NOMO-1 (cell line): ENCODE measurements at regions not wholly inside any gene's neighbourhood (a gene's known extent, or its start where the extent isn't known, plus 50 kb on each side); places are given as distances from the start of the nearest gene placed in this dataset.
"Not testable (repeated sequence)": the region's sequence is repeated elsewhere in the genome, so short reads cannot be mapped to it uniquely, and the experiment has no call there.

Experiments
- DNase-seq, 2 experiments: peaks; one replicate each; lab custom pipeline; 2025; ENCODE audit not compliant: unreplicated experiment in 2 of 2; lab: John Stamatoyannopoulos, UW

DNA sequence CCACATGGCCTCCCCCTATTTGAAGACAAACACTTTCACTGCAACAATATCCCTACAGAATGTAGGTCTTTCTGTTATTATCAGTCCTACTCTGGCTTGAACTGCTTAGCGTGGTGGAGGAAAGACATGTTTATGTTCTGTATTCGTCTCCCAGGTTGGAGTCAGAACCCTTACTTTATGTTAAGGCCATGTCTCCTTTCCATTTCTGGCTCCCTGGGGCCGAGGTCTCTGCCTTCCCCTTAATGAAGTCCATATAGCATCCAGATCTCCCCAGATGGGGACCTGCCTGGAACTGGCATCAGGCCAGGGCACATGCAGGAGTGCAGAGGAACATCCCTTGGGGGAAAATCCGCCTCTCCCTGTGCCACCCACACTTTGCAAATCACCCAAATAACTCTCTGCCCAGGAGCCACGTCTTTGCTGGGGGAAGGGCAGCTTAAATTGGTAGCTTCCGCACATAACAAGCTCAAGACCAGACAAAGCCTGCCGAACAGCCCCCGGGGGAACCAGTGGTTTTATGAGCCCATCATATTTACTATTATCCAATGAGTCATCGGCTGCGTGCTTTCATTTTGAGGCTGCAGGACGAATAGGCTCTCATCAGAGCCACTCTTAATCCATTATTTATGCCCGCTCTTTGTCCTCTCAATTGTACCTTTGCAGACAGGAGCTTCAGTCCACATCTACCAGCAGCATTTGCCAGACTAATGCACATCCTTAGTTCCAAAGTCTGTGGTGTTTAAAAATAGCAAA, 237.0 kb downstream of the UACA start:
- peak; percentile 74 to 79 for DNase-seq

DNA sequence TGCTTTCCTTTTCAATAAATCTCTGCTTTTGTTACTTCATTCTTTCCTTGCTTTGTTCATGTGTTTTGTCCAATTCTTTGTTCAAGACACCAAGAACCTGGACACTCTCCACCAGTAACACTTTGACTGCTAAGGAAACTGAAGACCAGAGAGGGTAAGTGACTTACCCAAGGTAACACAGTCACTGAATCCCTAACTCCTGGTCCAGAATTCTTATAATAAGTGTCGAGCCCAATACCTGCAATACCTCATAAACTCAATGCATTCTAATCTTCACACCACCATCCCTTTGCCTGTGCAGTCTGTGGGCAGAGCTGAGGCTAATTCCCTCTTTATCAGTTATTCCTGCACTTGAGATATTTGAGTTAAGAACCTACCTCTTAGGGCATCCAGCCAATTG, 237.8 kb downstream of the UACA start:
- no peak for DNase-seq

DNA sequence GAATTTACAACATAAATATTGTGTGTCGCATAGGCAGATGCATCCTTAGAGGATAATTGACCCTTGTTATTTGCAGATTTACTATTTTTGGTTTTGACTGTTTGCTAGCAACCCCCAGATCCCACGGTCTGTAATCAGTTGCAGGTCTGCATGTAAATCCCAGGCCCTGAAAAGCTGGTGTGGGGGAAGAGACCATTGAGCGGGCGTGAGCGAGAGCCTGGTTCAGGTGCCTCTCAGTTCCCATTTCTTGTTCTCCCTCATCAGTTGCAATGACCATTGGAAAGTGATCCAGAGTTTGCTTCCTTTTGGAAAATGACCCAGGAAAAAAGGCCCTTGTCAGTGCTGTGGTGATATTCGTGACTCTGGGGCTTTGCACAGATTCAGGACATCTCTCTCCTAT, 238.9 kb downstream of the UACA start:
- DNase-seq: no peak

DNA sequence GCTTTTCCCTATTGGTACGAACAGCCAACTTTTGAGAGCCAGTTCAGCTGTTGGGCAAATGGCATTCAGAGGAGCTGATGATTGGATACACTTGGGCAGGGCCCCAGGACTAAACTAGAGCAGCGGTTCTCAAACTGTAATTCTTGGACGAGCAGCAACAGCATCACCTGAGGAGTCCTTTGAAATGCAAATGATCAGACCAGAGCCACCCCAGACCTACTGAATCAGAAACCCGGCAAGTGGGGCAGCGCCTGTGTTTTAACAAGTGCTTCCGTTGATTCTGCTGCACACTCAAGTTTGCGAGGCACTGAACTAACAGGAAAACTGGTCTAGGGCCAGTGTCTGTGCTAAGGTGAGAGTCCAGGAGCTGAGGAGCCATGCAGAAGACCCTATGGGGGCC, 239.7 kb downstream of the UACA start:
- no peak for DNase-seq

DNA sequence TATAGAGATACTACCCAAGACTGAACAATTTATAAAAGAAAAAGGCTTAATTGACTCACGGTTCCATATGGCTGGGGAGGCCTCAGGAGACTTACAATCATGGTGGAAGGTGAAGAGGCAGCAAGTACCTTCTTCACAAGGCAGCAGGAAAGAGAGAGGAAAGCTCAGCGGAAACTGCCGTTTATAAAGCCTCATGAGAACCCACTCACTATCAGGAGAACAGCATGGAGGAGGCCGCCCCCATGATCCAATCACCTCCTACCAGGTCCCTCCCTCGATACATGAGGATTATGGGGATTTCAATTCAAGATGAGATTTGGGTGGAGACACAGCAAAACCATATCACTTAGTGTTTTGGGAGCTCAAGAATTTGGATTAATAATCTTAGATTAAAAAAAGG, 240.2 kb downstream of the UACA start:
- no peak for DNase-seq

DNA sequence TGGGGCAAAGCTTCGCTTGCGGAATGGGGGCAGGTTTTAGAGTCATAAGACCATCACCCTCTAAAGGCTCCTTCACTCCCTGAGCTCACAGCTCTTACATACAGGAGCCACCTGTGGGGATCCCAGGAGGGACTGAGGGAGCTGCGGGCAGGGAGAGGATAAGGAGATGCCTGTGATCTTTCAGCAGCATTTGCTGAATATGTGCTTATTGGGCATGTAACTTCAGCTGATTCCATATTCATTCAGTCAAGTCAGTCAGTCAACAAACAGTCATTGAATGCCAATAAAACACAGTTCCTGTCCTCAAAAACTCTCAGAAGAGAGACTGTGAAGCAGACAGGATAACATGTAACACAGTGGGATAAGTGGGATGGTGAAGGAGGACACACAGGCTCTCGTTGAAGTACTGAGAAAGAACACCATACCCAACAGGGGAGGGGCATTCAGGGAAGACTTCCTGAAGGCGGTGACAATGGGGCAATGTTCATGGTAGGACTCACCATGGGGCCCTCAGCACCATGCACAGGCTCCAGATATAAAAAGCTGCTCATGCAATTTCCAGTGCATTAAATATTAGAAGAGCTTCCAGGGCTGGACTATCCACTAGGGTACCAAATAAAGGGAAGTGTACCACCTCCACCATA, 240.9 kb downstream of the UACA start:
- no peak for DNase-seq

DNA sequence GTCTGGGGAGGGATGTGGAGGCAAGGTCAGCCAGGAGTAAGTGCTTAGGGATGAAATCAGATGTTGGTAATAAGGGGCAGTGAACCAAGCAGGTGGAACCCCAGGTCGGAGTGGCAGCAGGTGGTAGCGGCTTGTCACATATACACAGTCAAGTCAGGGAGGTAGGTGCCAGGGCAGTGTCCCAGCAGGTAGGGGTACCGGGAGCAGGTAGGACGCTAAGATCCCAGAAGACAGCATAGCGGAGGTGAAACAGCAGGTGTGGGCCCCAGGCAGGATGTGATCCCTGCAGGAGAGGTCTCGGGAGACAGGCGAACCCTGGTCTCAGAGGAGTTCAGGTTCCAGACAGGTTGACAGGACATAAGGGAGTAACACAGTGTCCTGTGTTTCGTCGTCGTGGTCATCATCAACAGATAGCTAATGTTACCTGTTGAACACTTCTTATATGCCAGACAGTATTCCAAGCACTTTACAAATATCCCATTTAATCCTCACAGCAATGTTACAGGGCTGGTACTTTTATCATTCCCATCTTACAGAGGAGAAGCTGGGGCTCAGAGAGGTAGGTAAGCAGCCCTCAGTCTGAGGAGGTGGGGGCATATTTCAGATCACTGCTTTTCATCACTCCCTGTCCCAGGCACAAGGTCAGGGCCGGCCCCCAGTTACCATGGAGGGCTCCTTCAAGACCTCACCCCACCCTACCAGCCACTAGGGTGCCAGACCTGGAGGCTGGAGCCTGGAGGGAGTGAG, 241.6 kb downstream of the UACA start:
- no peak for DNase-seq

DNA sequence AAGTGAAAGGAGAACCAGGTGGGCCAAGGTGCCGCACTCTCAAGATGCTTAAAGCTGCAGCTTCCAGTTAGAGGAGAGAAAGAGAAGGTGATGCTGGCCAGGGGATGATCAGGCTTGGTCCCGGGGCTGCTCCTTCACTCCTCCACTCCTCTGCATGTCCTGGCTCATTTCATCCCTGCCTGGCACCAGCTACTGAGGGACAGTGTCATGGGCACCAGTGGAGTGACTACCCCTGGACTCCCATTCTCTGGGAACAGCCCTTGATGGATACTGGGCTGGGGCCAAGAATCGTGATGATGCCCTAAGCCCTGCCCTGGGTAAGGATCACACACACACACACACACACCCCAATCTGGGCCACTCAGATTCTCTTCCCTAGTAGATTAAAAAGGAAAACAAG, 243.7 kb downstream of the UACA start:
- no peak for DNase-seq

DNA sequence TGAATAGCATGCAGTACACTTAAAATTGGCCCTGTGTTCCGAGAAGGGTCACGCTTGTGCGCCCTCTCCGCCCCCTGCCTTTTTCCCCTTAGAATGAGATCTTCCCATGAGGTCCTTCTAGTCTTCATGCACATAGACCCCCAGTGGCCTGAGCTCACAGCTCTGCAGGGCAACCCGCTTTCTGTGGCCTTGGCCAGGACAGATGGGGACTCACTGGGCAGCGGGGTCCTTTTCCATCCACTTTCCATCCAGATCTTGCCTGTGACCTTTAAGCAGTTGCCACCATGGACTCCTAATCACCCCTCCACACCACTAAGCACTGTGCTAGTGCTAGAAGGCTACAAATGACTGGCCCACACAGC, 244.4 kb downstream of the UACA start:
- DNase-seq: no peak

DNA sequence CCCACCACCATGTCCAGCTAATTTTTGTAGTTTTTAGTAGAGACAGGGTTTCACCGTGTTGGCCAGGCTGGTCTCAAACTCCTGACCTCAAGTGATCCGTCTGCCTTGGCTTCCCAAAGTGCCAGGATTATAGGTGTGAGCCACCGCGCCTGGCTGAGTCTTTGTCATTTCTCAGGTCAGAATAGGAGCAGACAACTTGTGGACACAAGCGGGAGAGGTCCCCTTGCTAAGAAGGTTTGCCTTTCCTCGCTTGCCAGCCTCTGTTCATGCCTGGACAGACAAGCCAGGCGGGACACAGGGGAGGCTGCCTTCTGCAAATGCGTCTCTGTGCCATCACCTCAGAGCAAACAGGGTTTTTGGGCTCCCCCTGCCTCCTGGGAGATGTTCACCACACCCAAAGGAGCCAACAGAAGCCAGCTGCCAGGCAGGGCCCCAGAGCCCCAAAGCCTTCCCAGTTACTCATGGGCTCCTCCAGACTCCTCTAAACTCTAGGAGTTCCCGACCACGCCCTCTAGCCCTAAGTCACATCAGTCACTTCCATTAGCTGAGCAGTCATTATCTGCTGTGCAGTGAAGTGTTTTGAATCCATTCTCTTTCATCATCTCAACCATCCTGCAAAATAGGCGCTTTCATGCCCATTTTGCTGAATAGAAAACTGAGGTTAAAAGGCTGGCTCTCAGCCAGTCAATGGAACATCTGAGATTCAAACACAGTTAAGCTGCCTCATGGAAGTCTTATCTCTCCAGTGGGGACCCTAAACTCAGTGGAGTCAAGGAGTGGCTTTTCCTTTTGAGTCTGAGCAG, 245.0 kb downstream of the UACA start:
- no peak for DNase-seq

DNA sequence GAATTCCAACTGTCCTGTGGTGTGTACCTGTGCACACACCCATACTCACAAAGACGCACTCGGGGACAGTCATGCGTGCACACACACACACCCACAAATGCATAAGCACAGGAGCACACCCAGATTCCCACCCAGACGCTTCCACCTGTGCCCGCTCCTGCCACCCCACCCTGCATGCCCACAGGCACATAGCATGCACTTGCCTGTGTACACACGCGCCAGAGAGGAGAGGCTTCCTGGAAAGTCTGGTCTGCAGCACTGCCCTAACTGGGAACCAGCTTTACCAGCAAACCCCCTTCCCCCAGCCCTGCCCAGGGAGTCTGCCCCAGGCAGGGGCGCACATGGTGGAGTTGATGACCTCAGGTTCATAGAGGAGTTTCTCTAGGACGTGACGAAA, 246.2 kb downstream of the UACA start:
- no peak for DNase-seq

DNA sequence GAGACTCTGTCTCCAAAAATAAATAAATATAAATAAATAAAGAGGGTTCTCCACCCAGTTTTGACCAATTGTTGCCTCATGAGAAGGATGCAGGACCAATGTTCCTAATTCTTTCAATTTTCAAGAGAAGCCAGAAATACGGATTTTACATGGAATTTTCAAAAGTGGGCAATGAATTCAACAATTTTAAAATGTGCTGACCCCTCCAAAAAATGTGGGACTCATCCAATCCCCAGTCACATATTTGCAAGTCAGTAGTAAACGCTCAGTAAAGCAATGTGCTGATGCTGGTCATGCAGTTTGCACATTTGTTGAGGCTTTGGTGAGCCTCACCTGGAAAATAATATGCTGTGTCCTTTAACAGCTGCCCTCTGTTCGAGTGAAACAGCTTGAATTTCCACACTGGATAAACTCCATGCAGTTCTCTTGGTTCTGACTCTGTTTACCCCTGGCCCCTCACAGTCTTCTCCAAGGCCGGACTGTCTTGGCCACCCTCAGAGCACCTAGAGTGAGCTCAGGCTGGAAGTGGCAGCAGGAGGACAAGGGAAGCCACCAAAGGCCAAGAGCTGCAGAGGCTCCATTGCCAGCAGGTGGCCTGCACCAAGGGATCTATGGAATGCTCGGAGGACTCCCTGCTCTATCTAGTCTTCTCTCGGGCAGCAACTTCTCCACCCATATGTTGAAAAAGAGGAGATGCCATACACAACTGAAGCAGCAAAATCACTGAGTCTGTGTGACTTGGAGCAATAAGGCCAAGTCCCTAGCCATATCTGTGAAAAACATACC, 246.8 kb downstream of the UACA start:
- DNase-seq: no peak

DNA sequence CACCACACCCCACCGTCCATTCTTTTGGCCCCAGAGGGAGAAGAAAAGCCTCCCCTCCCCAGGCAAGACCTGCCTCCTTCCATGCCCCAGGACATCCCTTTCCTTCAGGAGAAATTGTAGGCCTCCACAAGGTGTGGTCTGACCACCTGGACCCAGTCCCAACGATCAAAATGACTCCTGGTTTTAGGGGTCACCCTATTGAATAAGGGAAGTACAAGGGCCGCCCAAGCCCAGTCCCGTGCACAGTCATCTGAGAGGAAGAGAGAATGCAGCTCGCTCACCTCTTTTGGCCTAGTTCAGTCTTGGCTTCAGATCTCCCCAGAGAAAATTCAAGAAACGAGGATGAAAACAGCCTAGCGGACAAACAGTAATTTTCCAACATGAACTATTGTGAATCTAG, 249.1 kb downstream of the UACA start:
- no peak for DNase-seq

DNA sequence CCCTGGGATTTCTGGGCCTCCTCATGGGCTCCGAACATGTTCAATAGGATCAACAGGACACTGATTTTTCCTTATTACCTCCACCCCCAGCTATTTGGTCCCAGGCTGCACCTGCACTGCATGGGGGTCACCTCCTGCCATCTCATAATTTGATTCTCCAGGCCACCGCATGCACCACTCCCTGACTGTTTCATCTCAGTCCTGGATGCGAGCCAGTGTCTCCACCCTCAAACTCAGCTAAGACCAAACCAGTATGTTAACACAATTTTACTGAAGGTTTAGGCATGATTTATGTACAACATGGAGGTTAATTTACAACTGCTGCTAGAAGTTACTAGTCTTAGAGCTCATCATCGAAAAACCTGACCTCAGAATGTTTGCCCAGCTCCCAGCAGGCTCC, 249.5 kb downstream of the UACA start:
- no peak for DNase-seq

DNA sequence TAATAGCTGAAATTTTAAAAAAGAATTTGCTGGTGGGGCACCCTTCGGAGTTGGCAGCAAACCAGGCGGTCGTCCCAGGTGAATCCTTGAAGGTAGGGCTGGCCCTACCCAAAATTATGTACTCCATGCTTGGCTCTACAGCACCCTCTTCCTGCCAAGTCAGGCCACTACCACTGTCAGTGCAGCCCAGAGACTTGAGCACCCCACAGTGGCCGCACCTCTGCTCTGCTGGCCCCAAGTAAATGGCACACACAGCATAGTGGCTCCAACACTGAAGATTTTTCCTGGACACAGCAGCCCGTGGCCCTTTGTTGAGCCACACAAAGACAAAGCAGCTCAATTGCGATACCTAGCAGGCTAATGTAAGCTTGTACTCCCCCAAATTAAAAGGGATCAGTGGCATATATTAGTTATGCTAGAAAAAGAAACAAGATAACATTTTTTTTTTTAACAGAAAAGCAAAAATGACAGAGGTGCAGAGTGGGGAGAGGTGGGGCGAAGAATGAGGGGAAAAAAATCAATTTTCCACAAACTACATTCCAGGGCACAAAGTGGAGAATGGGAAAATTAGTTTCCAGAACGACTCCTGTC, 250.5 kb downstream of the UACA start:
- peak; percentile 78 to 88 for DNase-seq

DNA sequence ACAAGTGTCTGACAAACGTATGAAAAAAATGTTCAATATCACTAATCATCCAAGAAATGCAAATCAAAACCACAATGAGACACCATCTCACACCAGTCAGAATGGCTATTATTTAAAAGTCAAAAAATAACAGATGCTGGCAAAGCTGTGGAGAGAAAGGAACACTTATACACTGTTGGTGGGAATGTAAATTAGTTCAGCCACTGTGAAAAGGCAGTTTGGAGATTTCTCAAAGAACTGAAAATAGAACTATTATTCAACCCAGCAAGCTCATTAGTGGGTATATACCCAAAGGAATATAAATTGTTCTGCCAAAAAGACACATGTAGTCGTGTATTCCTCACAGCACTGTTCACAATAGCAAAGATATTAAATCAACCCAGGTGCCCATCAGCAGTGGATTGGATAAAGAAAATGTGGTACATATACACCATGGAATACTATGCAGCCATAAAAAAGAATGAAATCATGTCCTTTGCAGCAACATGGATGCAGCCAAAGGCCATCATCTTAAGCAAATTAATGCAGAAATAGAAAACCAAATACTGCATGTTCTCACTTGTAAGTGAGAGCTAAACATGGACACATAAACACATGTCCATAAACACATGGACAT, 251.3 kb downstream of the UACA start:
- not testable (repeated sequence) for DNase-seq

DNA sequence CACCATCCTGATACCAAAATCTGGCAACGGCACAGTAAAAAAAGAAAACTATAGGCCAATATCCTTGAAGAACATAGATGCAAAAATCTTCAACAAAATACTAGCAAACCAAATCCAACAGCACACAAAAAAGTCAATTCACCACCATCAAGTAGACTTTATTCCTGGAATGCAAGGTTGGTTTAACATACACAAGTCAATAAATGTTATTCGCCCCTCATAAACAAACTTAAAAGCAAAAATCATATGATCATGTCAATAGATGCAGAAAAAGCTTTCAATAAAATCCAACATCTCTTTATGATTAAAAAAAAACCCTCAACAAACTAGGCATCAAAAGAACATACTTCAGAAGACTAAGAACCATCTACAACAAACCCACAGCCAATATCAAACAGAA, 252.9 kb downstream of the UACA start:
- DNase-seq: no peak

DNA sequence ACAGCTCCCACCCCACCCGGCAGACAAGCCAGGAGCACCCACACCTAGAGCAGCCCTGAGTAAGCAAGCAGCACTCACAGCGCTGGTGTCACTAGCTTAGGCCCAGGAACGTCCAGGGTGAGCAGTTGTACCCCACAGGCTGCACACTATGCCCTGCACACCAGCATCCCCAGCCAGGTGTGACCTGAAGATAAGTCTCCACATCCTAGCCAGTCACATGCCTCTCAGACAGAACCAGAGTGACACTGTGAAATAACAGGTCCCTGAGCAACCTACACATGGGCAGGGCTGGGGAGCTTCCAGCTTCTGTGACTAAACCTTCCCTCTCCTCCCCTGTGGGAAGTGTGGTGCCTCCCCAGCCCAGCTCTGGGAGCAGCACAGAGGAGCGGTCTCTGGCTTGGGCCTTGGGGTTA, 253.6 kb downstream of the UACA start:
- DNase-seq: no peak

DNA sequence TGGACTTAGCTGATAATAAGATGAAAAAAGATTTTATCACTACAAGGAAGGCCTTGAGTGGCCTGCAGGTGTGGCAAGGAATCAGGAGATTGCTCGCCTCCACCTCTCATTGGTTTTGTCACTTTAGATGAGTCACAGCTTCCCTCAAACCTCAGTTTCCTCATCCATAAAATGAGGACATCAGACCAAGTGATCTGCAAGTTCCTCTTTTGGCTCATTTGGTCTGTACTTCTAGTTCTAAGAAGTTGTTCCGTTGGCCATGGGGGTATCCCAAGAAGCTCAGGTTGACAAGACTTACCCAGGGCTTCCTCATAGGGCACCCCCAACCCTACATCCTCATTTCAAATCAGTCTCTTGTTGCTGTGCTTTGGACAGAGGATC, 254.1 kb downstream of the UACA start:
- DNase-seq: peak; percentile 78 to 92
